OCI-LY7 (cell line): ENCODE measurements at regions not wholly inside any gene's neighbourhood (a gene's known extent, or its start where the extent isn't known, plus 50 kb on each side); places are given as distances from the start of the nearest gene placed in this dataset.

Experiments
- EZH2phosphoT487 ChIP-seq: fragments of 200-600 bp; sonication (generic); IDR thresholded peaks from 2 replicates; pipeline ENCODE4 v1.6.1; 2018; ENCODE audit warnings: low read depth, borderline replicate concordance, mild to moderate bottlenecking, mixed run types, antibody characterized with exemption, low read length, moderate library complexity, mixed read lengths
- TF ChIP-seq, protein P1 (sequence below): fragments of 200-600 bp; sonication (generic); conservative IDR thresholded peaks from 2 replicates; pipeline ENCODE4 v1.5.1; 2014; ENCODE audit warnings: mild to moderate bottlenecking, antibody characterized with exemption, low read length, moderate library complexity, mixed read lengths

DNA sequence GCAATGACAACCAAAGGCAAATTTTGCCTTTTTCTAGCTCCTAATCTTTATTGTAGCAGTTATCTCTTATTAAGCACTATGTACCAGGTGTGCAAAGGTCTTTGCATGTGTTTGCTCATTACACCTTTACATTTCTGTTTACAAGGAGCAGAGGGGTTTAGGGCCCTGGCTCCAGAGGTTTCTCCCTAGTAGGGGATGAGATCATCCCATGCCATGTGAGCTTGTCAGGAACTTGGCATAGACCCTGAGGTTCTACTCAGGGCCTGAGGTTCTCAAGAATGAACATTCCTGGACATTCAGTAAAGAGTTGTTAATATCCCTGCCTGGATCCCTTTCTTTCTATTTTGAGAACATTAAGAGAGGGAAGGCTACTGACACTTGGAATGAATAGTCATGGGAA, 292.0 kb downstream of the RPAP3 start:
- TF ChIP-seq, protein P1, sequence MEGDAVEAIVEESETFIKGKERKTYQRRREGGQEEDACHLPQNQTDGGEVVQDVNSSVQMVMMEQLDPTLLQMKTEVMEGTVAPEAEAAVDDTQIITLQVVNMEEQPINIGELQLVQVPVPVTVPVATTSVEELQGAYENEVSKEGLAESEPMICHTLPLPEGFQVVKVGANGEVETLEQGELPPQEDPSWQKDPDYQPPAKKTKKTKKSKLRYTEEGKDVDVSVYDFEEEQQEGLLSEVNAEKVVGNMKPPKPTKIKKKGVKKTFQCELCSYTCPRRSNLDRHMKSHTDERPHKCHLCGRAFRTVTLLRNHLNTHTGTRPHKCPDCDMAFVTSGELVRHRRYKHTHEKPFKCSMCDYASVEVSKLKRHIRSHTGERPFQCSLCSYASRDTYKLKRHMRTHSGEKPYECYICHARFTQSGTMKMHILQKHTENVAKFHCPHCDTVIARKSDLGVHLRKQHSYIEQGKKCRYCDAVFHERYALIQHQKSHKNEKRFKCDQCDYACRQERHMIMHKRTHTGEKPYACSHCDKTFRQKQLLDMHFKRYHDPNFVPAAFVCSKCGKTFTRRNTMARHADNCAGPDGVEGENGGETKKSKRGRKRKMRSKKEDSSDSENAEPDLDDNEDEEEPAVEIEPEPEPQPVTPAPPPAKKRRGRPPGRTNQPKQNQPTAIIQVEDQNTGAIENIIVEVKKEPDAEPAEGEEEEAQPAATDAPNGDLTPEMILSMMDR: no peak
- no peak for TF ChIP-seq EZH2phosphoT487
